GM18508 (cell line): ENCODE measurements at regions not wholly inside any gene's neighbourhood (a gene's known extent, or its start where the extent isn't known, plus 50 kb on each side); places are given as distances from the start of the nearest gene placed in this dataset.

Experiments used
- ATAC-seq: cut with Tn5 transposase; IDR thresholded peaks from one replicate; pipeline ENCODE4 v1.9.1; 2021; ENCODE audit warnings: moderate number of reproducible peaks; ENCODE audit not compliant: insufficient read depth, unreplicated experiment

DNA sequence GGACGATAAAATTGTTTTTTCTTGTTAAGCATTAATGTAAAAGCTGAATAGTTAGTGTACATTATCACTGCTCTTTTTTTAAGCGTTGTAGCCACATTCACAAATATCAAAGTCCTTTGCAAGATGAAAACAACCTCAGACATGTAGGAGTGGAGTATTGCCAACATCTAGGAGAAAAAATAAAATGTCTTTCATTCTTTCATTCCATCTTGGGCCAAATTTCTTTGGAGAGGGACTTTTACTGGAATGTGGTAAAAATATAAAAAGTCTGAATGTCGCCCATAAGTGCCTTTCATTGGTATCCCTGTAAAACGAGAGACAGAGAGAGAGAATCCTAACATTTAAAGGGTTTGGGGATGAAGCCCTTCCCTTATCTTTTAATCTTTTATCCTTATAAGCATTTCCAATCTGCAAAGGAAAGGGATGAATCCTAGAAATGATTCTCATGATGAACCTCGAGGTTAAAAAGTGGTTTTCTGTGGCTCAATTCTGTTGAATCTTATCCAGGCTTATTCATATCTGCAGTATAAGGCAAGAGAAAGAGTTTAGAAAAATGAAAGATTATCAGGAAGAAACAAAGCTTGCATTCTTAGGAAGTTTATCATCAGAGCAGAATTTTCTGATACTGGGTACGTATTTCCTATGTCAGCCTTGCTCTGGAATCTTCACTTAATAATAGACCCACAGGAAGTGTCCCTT lies 1031.7 kb downstream of the MCTP2 start:
- no peak for ATAC-seq

GRCh38 chr15:95263751-95264150 lies 1032.4 kb downstream of the MCTP2 start:
- no peak for ATAC-seq

GRCh38 chr15:95265419-95265997 lies 1034.1 kb downstream of the MCTP2 start:
- ATAC-seq = no peak

DNA sequence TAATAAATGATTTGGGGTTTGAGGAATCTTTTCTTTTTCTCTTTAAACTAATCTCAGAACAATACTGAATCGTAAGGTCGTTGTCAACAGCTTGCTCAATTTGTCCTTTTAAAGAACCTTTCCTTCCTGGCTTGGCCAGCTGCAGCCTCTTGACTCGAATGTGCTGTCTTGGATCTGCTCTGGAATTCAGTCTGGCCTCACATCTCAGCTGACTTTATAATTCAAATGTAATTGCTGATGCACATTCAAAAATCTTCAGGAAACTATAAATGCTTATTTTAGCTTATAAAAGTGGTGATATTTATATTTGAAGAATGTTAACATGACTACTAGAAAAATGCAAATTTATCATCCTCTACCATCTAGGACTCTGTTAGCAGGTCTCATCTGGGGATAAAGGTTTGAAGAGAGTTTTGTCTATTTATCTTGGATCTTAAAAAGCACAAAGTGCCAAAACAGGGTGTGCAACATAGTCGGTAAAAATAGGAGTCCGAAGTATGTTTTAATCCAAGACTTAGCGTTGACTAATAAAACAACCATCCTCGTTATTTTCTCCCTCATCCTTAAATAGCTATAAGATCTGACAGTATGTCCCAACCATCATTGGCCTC lies 1035.2 kb downstream of the MCTP2 start:
- ATAC-seq = no peak

DNA sequence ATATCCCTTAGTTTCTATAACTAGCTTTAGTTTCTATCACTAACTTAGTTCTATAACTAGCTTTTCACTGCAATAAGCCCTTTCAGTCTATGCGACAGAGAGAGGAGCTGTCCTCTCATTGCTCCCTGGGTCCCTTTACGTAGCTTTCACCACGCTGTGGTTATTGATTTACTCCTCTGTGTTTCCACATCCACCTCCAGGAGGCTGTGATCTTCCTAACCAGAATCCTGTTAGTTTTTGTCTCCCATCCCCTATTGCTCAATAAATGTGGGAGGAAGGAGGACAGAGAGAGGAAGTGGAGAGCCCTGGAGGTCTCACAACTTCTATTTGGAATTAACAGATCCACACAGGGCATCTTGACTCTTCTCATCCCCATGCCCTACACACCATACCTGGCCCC lies 1036.1 kb downstream of the MCTP2 start:
- no peak for ATAC-seq

DNA sequence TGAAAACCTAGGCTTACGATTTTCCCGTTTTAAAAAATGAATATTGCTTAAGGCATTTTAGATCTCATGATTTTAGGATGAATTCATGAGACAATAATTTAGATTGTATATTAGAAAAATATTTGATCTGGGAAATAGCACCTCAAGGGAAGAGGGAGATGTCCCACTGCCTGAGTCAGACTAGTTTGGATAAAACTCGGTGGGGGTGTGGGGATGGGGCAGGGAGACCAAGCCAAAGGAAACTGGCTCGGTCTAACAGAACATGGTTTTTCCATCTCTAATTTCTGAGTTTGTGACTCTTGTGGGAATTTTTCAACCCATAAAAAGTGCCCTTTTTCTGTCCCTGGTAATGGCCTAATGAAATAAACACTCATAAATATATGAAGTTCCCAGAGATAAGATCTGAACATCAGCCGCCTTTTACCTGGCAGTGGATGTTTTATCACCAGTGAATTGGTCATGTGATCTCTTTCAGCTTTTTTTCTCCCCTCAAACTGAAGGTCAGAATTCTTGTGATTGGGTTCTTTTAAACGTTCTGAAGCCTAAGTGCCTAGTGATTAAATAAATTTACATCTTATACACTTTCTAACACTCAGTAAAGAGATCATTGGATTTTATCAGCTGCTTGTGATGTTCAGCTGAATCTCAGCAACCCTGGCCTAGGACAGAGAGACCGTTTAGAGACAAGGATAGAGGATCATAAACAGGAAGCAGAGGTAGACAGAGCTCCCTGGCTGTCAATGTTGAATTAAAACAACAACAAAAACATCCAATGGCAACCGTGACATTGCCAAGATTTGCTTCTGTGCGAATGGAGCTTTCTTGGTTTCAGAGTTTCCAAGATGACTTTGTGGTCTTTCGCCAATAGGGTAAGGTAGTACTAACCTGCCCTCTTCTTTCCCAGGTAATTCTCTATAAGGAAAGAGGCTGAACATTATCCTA lies 1038.2 kb downstream of the MCTP2 start:
- ATAC-seq = no peak

- ATAC-seq = no peak
Measured at GRCh38 chr15:95274101-95274500, 1042.7 kb downstream of the MCTP2 start.

DNA sequence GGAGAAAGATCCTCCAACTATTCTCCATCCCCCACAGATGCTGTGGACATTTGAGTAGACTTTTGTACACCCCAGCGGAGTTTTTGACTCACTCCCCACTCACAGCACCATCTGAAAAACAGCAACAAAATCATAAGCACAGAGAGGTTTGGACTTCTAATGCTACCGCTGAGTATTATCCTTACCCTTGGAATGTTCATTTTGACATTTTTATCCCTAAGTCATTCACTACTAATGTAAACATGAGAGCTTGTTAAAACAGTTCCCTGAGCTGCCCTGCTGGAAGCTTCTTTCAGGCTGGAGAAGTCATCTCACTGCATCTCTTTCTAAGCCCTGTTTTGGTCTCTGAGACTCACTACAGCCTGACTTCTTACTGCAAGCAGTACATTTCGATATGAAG lies 1045.9 kb downstream of the MCTP2 start:
- ATAC-seq = no peak

DNA sequence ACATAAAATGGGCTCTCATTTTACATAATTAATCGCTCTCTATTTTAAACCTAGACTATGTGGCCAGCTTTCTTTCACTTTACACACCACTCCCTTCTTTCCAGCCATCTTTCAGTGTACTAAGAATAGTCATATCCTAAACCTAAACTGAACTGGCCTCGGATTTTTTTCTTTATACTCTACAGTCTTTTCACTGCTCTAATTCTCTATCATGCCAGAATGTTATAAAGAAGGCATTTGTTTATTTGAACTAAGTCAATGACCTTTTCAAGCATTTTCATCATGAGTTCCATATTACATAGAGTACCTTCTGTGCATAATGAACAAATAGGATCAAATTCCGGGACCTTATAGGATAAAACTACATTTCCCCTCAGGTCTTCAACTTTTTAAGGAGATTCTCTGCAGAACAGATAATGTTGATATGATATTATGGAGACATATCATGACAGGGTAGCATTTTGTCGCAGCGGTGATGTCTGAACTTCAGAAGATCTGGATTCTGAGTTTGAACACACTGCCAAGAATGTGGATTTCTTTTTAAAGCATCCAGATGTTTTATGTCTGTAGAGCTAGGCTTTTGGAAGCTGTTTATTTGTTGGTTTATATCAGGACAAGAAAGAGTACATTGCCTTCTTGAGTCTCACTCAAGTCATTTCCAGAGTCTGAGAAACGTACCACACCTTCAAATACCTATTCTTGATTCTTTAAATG lies 1047.3 kb downstream of the MCTP2 start:
- no peak for ATAC-seq

- no peak for ATAC-seq
Measured at GRCh38 chr15:95279277-95280019, 1048.1 kb downstream of the MCTP2 start.

DNA sequence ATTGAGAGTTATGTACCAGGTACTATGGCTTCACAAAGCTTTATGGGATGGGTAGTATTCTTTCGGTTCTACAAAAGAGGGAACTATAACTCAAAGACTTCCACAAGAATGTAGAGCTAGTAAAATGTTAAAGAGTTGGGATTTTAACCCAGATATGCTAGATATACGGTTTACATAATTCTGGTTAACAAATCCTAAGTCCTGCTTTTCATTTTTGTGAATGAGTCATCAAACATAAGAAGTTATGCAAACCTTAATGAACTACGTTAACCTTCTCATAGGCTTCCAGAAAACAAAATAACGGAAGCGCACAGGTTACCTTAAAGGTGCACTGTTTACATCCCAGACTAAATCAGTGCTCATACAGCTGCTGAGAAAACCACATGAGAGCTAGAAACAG lies 1049.3 kb downstream of the MCTP2 start:
- ATAC-seq = no peak

DNA sequence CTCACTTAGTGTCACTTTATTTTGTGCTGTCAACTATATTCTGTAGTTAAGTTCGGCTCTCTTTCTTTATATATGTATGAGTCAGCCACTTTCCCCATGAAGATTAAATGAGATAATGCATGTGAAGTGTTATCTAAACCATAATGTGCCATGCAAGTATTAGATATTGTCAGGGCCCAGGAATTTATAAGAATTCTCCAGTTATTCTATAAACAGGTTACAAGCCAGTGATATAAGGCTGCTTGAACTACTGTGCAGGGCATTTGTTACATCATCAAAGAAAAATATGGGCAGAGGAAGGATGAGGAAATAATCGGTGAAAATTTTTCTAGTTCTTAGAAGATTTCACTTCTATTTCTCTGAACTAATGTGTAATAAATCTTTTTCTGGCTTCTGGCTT lies 1049.0 kb upstream of the NR2F2 start:
- ATAC-seq = no peak

DNA sequence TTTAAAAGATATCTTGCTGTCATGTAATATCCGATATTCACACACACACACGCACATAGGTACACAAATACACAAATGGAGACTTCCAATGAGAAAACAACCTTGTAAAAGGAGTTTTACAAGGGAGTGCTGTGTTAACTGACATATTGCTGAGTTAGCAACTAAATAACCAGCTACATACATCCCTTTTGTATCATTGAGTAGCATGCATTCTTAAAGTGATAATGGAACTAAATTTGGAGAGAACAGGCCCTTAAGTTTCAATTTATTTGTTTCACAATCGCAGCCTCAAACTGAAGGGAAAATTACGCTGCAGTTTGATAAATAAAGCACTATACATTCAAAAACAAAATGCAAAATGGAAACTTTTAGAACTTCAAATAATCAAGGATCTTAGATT lies 1046.0 kb upstream of the NR2F2 start:
- no peak for ATAC-seq

DNA sequence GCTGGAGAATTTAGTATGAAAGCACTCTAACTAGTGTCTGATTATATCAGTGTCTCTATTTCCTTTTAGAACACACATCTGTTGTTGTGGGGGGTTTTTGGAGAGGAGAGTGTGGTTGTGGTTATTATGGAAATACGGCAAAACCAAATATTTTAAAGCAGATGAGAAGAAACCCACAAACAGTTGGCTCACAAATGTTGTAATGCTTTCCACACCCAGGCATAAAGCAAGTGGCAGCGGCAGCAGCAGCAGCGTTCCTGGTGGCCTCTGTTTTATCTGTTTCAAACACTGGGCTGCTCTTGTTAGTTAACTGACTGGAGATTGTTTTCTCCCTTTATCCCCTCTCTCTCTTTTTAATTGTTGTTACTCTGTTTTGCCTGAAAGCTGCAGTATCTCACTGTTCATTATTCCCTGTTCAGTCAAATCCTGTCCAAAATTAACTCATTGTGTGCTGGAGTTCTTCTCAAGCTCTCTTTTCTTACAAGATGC lies 1045.5 kb upstream of the NR2F2 start:
- no peak for ATAC-seq

DNA sequence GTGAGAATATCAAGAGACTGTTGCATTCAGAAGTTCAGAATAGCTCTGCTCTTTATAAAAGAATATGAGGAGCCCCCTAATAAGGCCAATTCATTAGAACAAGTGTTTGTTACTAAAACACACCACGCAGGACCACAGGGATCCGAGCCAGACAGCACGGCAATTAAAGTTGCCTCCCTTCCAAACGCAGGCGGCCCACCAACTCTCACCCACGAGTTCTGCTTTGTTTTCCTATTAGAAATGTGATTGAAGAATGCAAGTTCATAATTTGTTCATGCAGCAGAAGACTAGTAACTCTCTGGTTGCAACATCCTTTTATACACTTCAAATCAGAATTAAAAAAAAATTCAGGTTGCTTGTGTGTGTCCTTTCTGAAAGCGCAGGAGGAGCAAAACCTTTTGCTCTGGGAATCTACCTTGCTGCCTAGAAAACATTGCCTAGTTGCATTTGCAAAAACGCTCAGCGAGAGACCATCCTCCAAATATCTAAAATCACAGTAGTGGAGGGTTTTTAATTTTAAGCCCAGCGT lies 1044.1 kb upstream of the NR2F2 start:
- ATAC-seq = no peak

GRCh38 chr15:95287720-95288103 lies 1042.8 kb upstream of the NR2F2 start:
- ATAC-seq = no peak

DNA sequence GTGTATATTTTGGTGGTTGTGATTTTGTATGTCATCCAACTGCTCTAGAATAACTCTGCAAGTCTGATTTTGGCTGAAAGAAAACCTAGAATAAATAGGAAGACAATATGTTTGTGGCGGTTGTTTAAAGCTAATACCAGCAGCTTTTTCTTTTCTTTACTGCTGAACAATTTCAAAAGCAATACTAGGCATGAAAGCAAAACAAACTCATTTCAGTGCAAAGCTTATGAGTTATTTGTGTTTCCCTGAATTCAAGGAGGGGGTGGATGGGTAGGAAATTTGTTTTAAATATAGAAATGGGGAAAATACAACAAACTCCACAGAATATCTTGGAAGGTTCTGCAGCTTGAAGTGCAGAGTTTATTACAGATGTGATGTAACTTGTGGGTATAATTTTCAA lies 1041.9 kb upstream of the NR2F2 start:
- no peak for ATAC-seq

DNA sequence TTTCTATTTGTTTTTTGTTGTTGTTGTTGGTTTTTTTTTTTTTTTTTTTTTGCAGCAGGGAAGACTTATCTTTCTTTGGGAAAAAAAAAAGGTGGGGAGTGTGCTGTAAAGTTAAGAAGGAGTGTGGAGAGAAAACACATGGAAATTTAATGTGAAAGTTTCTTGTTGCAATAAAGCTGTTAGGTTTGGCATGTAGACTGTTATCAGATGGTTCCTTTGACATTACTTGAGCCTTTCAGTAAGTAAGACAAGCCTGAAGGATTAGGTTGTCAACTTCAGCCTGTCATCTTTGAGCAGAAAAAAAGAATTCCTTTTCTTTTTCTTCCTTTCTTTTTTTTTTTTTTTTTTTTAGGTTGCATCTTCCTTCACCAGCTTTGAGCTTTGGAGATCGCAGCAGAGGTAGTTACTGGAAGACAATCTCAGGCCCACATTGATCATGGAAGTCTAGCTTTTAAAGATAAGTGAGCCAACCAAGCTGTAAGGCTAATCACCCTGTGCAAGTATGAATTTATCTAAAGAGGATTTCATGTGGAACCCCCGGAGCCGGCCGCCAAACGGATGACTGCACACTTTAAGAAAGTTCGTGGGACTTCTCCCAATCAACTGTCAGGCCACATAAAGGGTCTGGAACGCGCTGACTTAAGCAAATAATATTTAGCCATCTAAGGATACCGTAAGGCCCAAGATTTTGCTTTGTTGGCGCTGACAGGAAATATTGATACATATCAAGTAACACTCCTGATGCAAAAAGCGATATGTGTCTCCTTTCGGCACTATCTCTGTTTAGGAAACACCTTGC lies 1040.1 kb upstream of the NR2F2 start:
- no peak for ATAC-seq
